ENCODE measurements at regions not wholly inside any gene's neighbourhood (a gene's known extent, or its start where the extent isn't known, plus 50 kb on each side); places are given as distances from the start of the nearest gene placed in this dataset.

DNA sequence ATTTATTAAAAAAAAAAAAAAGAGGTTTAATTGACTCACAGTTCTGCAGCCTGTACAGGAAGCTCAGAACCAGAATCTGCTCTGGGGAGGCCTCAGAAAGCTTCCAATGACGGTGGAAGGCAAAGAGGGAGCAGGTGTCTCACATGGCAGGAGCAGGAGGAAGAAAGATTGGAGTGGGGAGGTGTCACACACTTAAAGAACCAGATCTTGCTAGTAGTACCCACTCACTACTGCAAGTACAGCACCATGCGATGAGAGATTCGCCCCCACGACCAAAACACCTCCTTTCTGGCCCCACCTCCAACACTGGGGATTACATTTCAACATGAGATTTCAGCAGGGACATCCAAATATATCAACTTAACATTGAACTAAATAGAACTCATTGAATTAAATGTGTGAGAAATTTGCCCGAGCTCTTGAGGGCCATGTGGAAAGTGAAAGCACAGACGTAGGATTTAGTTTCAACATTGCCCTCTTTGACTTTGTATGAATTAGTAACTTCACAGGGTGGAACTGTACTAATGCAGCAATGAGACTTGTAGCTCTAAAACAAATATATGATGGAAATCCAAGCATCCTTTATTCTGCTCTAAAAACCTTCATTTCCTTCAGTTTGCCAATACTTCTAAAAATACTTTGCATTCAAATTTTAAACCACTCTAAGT is 628.2 kb downstream of the FAM181B start:
- H3K27ac Mint-ChIP-seq: no peak overlapping the region
- DNase-seq (no peak), ATAC-seq (ENCODE audit: poor library complexity) (no peak)
- intact Hi-C loops (cut with DNase I, micrococcal nuclease): no loop called here
- H3K27ac ChIP-seq (ENCODE audit: low read depth in 1 of 2, low read length in 2 of 2): no peak overlapping the region
- no peak overlapping the region for H3K4me3 ChIP-seq (ENCODE audit: low read length)
- H3K4me1 Mint-ChIP-seq (ENCODE audit: low read depth): no peaks in the 10 kb centered on the region
- no peaks in the 10 kb centered on the region for H3K36me3 Mint-ChIP-seq (ENCODE audit: low read depth)
- TF ChIP-seq, protein P1, sequence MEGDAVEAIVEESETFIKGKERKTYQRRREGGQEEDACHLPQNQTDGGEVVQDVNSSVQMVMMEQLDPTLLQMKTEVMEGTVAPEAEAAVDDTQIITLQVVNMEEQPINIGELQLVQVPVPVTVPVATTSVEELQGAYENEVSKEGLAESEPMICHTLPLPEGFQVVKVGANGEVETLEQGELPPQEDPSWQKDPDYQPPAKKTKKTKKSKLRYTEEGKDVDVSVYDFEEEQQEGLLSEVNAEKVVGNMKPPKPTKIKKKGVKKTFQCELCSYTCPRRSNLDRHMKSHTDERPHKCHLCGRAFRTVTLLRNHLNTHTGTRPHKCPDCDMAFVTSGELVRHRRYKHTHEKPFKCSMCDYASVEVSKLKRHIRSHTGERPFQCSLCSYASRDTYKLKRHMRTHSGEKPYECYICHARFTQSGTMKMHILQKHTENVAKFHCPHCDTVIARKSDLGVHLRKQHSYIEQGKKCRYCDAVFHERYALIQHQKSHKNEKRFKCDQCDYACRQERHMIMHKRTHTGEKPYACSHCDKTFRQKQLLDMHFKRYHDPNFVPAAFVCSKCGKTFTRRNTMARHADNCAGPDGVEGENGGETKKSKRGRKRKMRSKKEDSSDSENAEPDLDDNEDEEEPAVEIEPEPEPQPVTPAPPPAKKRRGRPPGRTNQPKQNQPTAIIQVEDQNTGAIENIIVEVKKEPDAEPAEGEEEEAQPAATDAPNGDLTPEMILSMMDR (IDR thresholded peaks at IDR 0.05): no peak
- H3K36me3 ChIP-seq (ENCODE audit: insufficient read depth, low read length): no peaks in the 10 kb centered on the region
- peaks cover 0 to 3% of the 10 kb centered on the region in 2 experiments for H3K9me3 ChIP-seq (ENCODE audit: control insufficient read depth in 1 of 2, insufficient read depth in 1 of 2, low read length in 2 of 2)
- ChIA-PET POLR2A (no interaction called here), CTCF (no interaction called here)
- H3K27me3 Mint-ChIP-seq: peaks cover 4% of the 10 kb centered on the region
- H3K9me3 Mint-ChIP-seq: no peaks in the 10 kb centered on the region
- no peak overlapping the region for H3K4me3 Mint-ChIP-seq
- H3K27me3 ChIP-seq (ENCODE audit: control insufficient read depth in 1 of 2, insufficient read depth in 2 of 2, low read length in 2 of 2): no peaks in the 10 kb centered on the region
- no peaks in the 10 kb centered on the region for H3K4me1 ChIP-seq (ENCODE audit: insufficient read depth, low read length)

DNA sequence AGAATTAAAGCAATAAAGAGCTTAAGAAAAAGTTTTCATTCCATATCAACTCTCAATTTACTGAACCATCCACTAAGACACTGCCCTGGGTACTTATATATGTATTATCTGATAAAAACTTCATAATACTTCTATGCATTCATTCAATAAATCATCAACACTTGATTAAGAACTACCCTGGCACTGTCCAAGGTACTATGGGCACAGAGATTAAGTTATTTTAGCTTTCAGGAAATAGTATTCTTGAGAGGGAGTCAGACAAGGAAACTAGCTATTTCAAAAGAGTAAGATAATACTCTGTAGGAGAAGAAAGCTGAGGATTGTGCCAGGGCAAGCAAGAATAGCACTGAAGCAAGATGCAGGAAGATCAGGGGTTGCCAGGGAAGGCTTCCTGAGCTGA is 640.8 kb downstream of the FAM181B start:
- H3K27me3 Mint-ChIP-seq: no peaks in the 10 kb centered on the region
- Histone ChIP-seq H3K27me3 (ENCODE audit: control insufficient read depth in 1 of 2, insufficient read depth in 2 of 2, low read length in 2 of 2) (no peaks in the 10 kb centered on the region), H3K9me3 (ENCODE audit: control insufficient read depth in 1 of 2, insufficient read depth in 1 of 2, low read length in 2 of 2) (no peaks in the 10 kb centered on the region), H3K4me3 (ENCODE audit: low read length) (no peak overlapping the region), H3K27ac (ENCODE audit: low read depth in 1 of 2, low read length in 2 of 2) (no peak overlapping the region), H3K4me1 (ENCODE audit: insufficient read depth, low read length) (no peaks in the 10 kb centered on the region), H3K36me3 (ENCODE audit: insufficient read depth, low read length) (no peaks in the 10 kb centered on the region)
- DNase-seq (no peak), ATAC-seq (ENCODE audit: poor library complexity) (no peak)
- intact Hi-C loops (cut with DNase I, micrococcal nuclease): no loop called here
- POLR2A ChIA-PET: no interaction called here
- no peak overlapping the region for H3K27ac Mint-ChIP-seq
- CTCF ChIA-PET: no interaction called here
- H3K9me3 Mint-ChIP-seq: no peaks in the 10 kb centered on the region
- no peaks in the 10 kb centered on the region for H3K36me3 Mint-ChIP-seq (ENCODE audit: low read depth)
- TF ChIP-seq, protein P1 (IDR thresholded peaks at IDR 0.05): no peak
- no peaks in the 10 kb centered on the region for H3K4me1 Mint-ChIP-seq (ENCODE audit: low read depth)
- no peak overlapping the region for H3K4me3 Mint-ChIP-seq

DNA sequence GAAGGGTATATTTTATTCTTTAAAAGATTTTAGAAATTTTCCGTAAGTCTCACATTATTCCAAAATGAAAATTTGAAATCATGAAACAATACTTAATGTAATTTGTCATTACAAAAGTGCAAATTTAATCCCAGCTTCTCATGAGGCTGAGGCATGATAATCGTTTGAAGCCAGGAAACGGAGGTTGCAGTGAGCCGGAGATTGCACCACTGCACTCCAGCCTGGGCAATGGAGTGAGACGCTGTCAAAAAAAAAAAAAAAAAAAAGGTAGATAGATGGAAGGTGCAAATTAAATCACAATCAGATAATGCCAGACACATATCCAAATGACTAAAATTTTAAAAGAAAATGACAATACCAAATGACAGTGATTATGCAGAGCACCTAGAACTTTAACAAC is 644.2 kb downstream of the FAM181B start:
- TF ChIP-seq, protein P1 (IDR thresholded peaks at IDR 0.05): no peak
- Mint-ChIP-seq H3K4me3 (no peak overlapping the region), H3K36me3 (ENCODE audit: low read depth) (no peaks in the 10 kb centered on the region), H3K9me3 (no peaks in the 10 kb centered on the region), H3K27ac (no peak overlapping the region), H3K4me1 (ENCODE audit: low read depth) (no peaks in the 10 kb centered on the region), H3K27me3 (peaks cover 5% of the 10 kb centered on the region)
- Histone ChIP-seq H3K9me3 (ENCODE audit: control insufficient read depth in 1 of 2, insufficient read depth in 1 of 2, low read length in 2 of 2) (no peaks in the 10 kb centered on the region), H3K4me3 (ENCODE audit: low read length) (no peak overlapping the region), H3K27ac (ENCODE audit: low read depth in 1 of 2, low read length in 2 of 2) (no peak overlapping the region), H3K27me3 (ENCODE audit: control insufficient read depth in 1 of 2, insufficient read depth in 2 of 2, low read length in 2 of 2) (no peaks in the 10 kb centered on the region), H3K36me3 (ENCODE audit: insufficient read depth, low read length) (no peaks in the 10 kb centered on the region), H3K4me1 (ENCODE audit: insufficient read depth, low read length) (no peaks in the 10 kb centered on the region)
- DNase-seq (no peak), ATAC-seq (ENCODE audit: poor library complexity) (no peak)
- ChIA-PET CTCF (no interaction called here), POLR2A (no interaction called here)
- intact Hi-C loops (cut with DNase I, micrococcal nuclease): no loop called here

Measured in CD4-positive, alpha-beta T cell (primary cell).